Mesenchymal stem cell (in vitro differentiated cells and primary cell): ENCODE measurements at regions not wholly inside any gene's neighbourhood (a gene's known extent, or its start where the extent isn't known, plus 50 kb on each side); places are given as distances from the start of the nearest gene placed in this dataset.
"Not testable (repeated sequence)": the region's sequence is repeated elsewhere in the genome, so short reads cannot be mapped to it uniquely, and the experiment has no call there.

Experiments used
- DNase-seq: peaks from one replicate; pipeline ENCODE4 v3.0.0-alpha.2; 2013
- H2AFZ ChIP-seq: one replicate; pipeline ENCODE4 v1.6.1; 2013; ENCODE audit warnings: low read depth, mild to moderate bottlenecking, control low read depth, inconsistent platforms, low read length, moderate library complexity
- H2AK5ac ChIP-seq: 2 replicates; pipeline ENCODE4 v1.6.1; 2013; ENCODE audit warnings: low read length, moderate library complexity, mild to moderate bottlenecking, inconsistent platforms; ENCODE audit not compliant: severe bottlenecking
- H2BK120ac ChIP-seq: one replicate; pipeline ENCODE4 v1.6.1; 2013; ENCODE audit warnings: low read depth, mild to moderate bottlenecking, inconsistent platforms, low read length, moderate library complexity
- H2BK12ac ChIP-seq, 2 experiments: one replicate each; pipeline ENCODE4 v1.6.1; 2013; ENCODE audit warnings: inconsistent platforms in 2 of 2, low read length in 2 of 2, mild to moderate bottlenecking in 2 of 2, moderate library complexity in 2 of 2, control low read depth in 1 of 2
- H2BK15ac ChIP-seq: one replicate; pipeline ENCODE4 v1.6.1; 2013; ENCODE audit warnings: mild to moderate bottlenecking, low read depth, inconsistent platforms; ENCODE audit not compliant: poor library complexity, severe bottlenecking
- H2BK5ac ChIP-seq: 2 replicates; pipeline ENCODE4 v1.6.1; 2013; ENCODE audit warnings: low read depth, mild to moderate bottlenecking, low read length, control low read depth, inconsistent platforms; ENCODE audit not compliant: poor library complexity, severe bottlenecking
- H3K14ac ChIP-seq, 2 experiments: one replicate each; pipeline ENCODE4 v1.6.1; 2013; ENCODE audit warnings: inconsistent platforms in 2 of 2, low read length in 2 of 2, control low read depth in 1 of 2, mild to moderate bottlenecking in 1 of 2, moderate library complexity in 1 of 2
- H3K18ac ChIP-seq, 2 experiments: one replicate each; pipeline ENCODE4 v1.6.1; 2013; ENCODE audit warnings: inconsistent platforms in 2 of 2, low read length in 2 of 2, control low read depth in 1 of 2, low read depth in 1 of 2, mild to moderate bottlenecking in 1 of 2
- H3K23ac ChIP-seq, 2 experiments: one replicate each; pipeline ENCODE4 v1.6.1; 2013; ENCODE audit warnings: inconsistent platforms in 2 of 2, low read length in 2 of 2, mild to moderate bottlenecking in 2 of 2, moderate library complexity in 2 of 2, control low read depth in 1 of 2
- H3K27ac ChIP-seq: 2 replicates; pipeline ENCODE4 v1.5.1; 2013; ENCODE audit warnings: mild to moderate bottlenecking, moderate library complexity, low read length, control low read depth, inconsistent platforms; ENCODE audit not compliant: poor library complexity, severe bottlenecking
- H3K27me3 ChIP-seq, 2 experiments: 2 replicates each; pipeline versions ENCODE4 v1.6.1 to v1.7.0; 2013; ENCODE audit warnings: low read length in 2 of 2, mild to moderate bottlenecking in 2 of 2, moderate library complexity in 2 of 2, control low read depth in 1 of 2, inconsistent platforms in 1 of 2; ENCODE audit not compliant: control insufficient read depth in 1 of 2, insufficient read depth in 1 of 2
- H3K36me3 ChIP-seq, 2 experiments: 2 replicates each; pipeline versions ENCODE4 v1.6.1 to v1.7.0; 2013; ENCODE audit warnings: low read length in 2 of 2, control low read depth in 1 of 2, inconsistent platforms in 1 of 2, low read depth in 1 of 2, mild to moderate bottlenecking in 1 of 2; ENCODE audit not compliant: insufficient read depth in 2 of 2, control insufficient read depth in 1 of 2
- H3K4ac ChIP-seq, 2 experiments: one replicate each; pipeline ENCODE4 v1.6.1; 2013; ENCODE audit warnings: inconsistent platforms in 2 of 2, low read length in 2 of 2, mild to moderate bottlenecking in 2 of 2, moderate library complexity in 2 of 2, control low read depth in 1 of 2, low read depth in 1 of 2
- H3K4me1 ChIP-seq: 2 replicates; pipeline ENCODE4 v1.6.1; 2013; ENCODE audit warnings: low read depth, low read length, control low read depth; ENCODE audit not compliant: control insufficient read depth, insufficient read depth
- H3K4me2 ChIP-seq: 2 replicates; pipeline ENCODE4 v1.6.1; 2013; ENCODE audit warnings: low read length, mild to moderate bottlenecking, inconsistent platforms; ENCODE audit not compliant: poor library complexity, severe bottlenecking
- H3K4me3 ChIP-seq, 2 experiments: 2 replicates each; pipeline versions ENCODE4 v1.5.1 to v1.7.0; 2013; ENCODE audit warnings: low read length in 2 of 2, mild to moderate bottlenecking in 2 of 2, control low read depth in 1 of 2, low read depth in 1 of 2; ENCODE audit not compliant: insufficient read depth in 1 of 2
- H3K79me1 ChIP-seq: replicated peaks from 2 replicates; pipeline ENCODE4 v1.6.1; 2013; ENCODE audit warnings: mild to moderate bottlenecking, control low read depth, low read length, inconsistent platforms; ENCODE audit not compliant: poor library complexity, severe bottlenecking
- H3K9ac ChIP-seq: 2 replicates; pipeline ENCODE4 v1.7.0; 2013; ENCODE audit warnings: mild to moderate bottlenecking, low read length, moderate library complexity
- H3K9me3 ChIP-seq: 2 replicates; pipeline ENCODE4 v1.7.0; 2013; ENCODE audit warnings: mild to moderate bottlenecking, low read length; ENCODE audit not compliant: control insufficient read depth
- H4K8ac ChIP-seq: one replicate; pipeline ENCODE4 v1.6.1; 2013; ENCODE audit warnings: inconsistent platforms, mild to moderate bottlenecking, low read length, moderate library complexity
- H4K91ac ChIP-seq: one replicate; pipeline ENCODE4 v1.6.1; 2013; ENCODE audit warnings: mild to moderate bottlenecking, low read length, inconsistent platforms
- WGBS: methylation state at CpG from one replicate; pipeline ENCODE4 v1.1.7; 2013; ENCODE audit warnings: mixed read lengths; 5-methylcytosine and 5-hydroxymethylcytosine counted together

DNA sequence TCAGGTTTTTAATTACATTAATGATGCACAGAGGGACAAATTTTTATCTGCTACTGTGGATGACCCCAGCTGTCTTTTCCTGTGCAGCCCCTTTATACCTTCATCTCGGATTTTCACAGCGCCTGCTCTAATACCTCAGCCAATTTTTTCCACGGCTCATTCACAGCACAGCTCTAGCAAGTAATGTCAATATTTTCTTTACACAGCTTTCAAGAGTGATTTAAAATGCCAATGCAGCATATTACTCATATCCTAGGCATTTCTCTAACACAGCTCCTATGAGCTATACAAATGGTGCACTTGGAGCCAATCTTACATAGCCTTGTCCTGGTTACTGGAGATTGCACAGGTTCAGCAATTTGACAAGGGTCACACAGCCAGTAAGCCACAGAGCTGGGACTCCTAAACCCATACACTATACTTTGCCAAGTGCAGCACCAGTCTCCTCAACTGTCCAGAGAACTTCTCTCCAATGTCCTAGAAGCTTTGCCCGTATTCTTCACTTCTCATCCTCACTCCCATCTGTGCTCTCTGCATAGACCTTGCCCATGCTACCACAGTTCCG is 661.8 kb downstream of the DTWD2 start:
- H3K18ac ChIP-seq, result no peak overlapping the region
- 38% methylated on average over 4 of the region's 5 CpGs for WGBS

DNA sequence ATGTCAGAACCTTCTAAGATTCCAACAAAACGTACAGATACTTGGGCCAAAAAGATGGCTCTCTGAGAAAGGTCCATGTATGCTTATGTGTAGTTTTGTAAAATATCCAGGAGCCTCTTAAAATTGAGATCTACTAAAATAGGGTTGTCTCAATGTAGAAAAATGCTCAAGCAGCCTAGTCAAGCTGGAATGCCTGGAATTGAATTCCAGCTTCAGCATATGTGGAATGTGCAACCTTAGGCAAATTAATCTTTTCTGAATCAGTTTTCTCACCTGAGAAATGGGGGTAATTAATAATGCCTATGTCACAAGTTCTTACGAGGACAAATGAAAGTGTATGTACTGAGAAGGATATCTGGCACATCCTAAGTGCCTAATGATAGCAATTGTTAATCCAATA is 662.4 kb downstream of the DTWD2 start:
- Histone ChIP-seq H2AFZ (no peak overlapping the region), H2BK5ac (no peak overlapping the region), H3K14ac (no peak overlapping the region)

More for the DNA sequence above, 661.8 kb downstream of the DTWD2 start:
- no peak overlapping the region for H2BK120ac ChIP-seq
- H3K4me1 ChIP-seq, result peaks cover 3% of the 10 kb centered on the region
- no peak overlapping the region for H2BK12ac ChIP-seq
- peak; percentile 58 for DNase-seq
- no peak overlapping the region for H3K14ac ChIP-seq
- H3K36me3 ChIP-seq, result no peaks in the 10 kb centered on the region
- peak overlapping the region; percentile 10 for H3K4me2 ChIP-seq
- no peak overlapping the region for H3K4ac ChIP-seq
- H3K9ac ChIP-seq, result no peak overlapping the region
- no peak overlapping the region for H2AK5ac ChIP-seq
- no peak overlapping the region for H2BK15ac ChIP-seq
- H3K23ac ChIP-seq, result no peak overlapping the region
- no peak overlapping the region for H3K4me3 ChIP-seq
- H4K8ac ChIP-seq, result no peak overlapping the region
- peak overlapping the region; percentile 77 for H3K27ac ChIP-seq
- no peak overlapping the region for H2BK5ac ChIP-seq
- no peaks in the 10 kb centered on the region for H3K27me3 ChIP-seq
- no peaks in the 10 kb centered on the region for H3K79me1 ChIP-seq
- H3K9me3 ChIP-seq, result peaks cover 5% of the 10 kb centered on the region
- H2AFZ ChIP-seq, result no peak overlapping the region
- H4K91ac ChIP-seq, result no peak overlapping the region

DNA sequence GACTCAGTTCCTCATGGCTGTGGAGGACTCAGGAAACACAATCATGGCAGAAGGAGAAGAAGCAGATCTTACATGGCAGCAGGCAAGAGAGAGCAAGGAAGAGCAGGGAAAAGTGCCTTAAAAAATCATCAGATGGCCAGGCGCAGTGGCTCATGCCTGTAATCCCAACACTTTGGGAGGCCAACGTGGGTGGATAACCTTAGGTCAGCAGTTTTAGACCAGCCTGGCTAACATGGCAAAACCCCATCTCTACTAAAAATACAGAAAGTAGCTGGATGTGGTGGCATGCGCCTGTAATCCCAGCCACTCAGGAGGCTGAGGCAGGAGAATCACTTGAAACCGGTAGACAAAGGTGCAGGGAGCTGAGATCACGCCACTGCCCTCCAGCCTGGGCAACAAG is 664.6 kb downstream of the DTWD2 start:
- not testable (repeated sequence) for H3K4me3 ChIP-seq, H3K23ac ChIP-seq, H2AFZ ChIP-seq, H3K9me3 ChIP-seq, H3K14ac ChIP-seq, H3K4ac ChIP-seq, H3K9ac ChIP-seq, H2BK120ac ChIP-seq, DNase-seq, H2BK15ac ChIP-seq, H2AK5ac ChIP-seq, H3K27me3 ChIP-seq, H2BK5ac ChIP-seq, H3K18ac ChIP-seq, H3K4me2 ChIP-seq, H3K36me3 ChIP-seq, H3K79me1 ChIP-seq, H4K91ac ChIP-seq, H4K8ac ChIP-seq, H3K4me1 ChIP-seq, H2BK12ac ChIP-seq, H3K27ac ChIP-seq
- WGBS, result 94% methylated on average over 5 of the region's 5 CpGs

More for the DNA sequence above, 662.4 kb downstream of the DTWD2 start:
- 59% methylated on average over 2 of the region's 2 CpGs for WGBS
- no peak overlapping the region for H3K4me3 ChIP-seq
- no peaks in the 10 kb centered on the region for H3K79me1 ChIP-seq
- peaks cover 3% of the 10 kb centered on the region for H3K4me1 ChIP-seq
- H2BK120ac ChIP-seq, result no peak overlapping the region
- H3K23ac ChIP-seq, result no peak overlapping the region
- no peaks in the 10 kb centered on the region for H3K36me3 ChIP-seq
- no peak overlapping the region for H3K4me2 ChIP-seq
- no peak overlapping the region for H4K91ac ChIP-seq
- H3K9me3 ChIP-seq, result peaks cover 5% of the 10 kb centered on the region
- no peak overlapping the region for H2BK15ac ChIP-seq
- no peaks in the 10 kb centered on the region for H3K27me3 ChIP-seq
- no peak overlapping the region for H3K18ac ChIP-seq
- H3K27ac ChIP-seq, result peak overlapping the region; percentile 77
- H3K9ac ChIP-seq, result no peak overlapping the region
- H2AK5ac ChIP-seq, result no peak overlapping the region
- H2BK12ac ChIP-seq, result no peak overlapping the region
- DNase-seq, result no peak
- no peak overlapping the region for H4K8ac ChIP-seq
- H3K4ac ChIP-seq, result no peak overlapping the region

DNA sequence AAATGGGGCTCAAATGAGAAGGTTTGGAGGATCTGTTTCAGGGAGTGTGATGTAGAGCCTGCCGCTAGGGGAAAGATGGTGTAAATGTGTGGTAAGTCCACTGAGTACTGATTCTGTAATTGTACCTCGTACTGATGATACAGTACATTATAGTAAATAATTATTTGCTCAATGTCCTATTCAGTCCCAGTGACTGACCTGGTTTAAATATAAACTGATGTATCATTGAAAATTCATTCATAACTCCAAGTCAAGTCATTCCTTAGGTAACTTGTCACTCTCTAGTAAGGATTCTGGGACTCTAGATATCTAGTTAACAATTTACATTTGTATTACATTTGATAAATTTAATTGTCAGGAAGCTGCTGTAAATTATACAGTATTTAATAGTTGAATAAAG is 667.3 kb downstream of the DTWD2 start:
- no peaks in the 10 kb centered on the region for H3K27me3 ChIP-seq
- H3K9ac ChIP-seq, result no peak overlapping the region
- H2BK15ac ChIP-seq, result no peak overlapping the region
- H2BK12ac ChIP-seq, result no peak overlapping the region
- no peak overlapping the region for H3K4me2 ChIP-seq
- no peak overlapping the region for H3K23ac ChIP-seq
- H3K18ac ChIP-seq, result no peak overlapping the region
- no peak overlapping the region for H2BK120ac ChIP-seq
- H3K27ac ChIP-seq, result no peak overlapping the region
- no peak overlapping the region for H4K8ac ChIP-seq
- H3K14ac ChIP-seq, result no peak overlapping the region
- no peaks in the 10 kb centered on the region for H3K4me1 ChIP-seq
- no peak for DNase-seq
- no peak overlapping the region for H3K4me3 ChIP-seq
- H2AFZ ChIP-seq, result no peak overlapping the region
- no peak overlapping the region for H2AK5ac ChIP-seq
- no peak overlapping the region for H4K91ac ChIP-seq
- 83% methylated on average over 1 of the region's 2 CpGs for WGBS
- H3K79me1 ChIP-seq, result no peaks in the 10 kb centered on the region
- H3K9me3 ChIP-seq, result peaks cover 5% of the 10 kb centered on the region
- H2BK5ac ChIP-seq, result no peak overlapping the region
- H3K4ac ChIP-seq, result no peak overlapping the region
- H3K36me3 ChIP-seq, result no peaks in the 10 kb centered on the region
